ENCODE measurements at regions not wholly inside any gene's neighbourhood (a gene's known extent, or its start where the extent isn't known, plus 50 kb on each side); places are given as distances from the start of the nearest gene placed in this dataset.

GRCh38 chr11:11069841-11070835 is 212.3 kb upstream of the ZBED5 start:
- no peaks in the 10 kb centered on the region for H3K9me3 ChIP-seq (ENCODE audit: low read depth)
- no peaks in the 10 kb centered on the region for H3F3A ChIP-seq (ENCODE audit: insufficient read depth)
- 10% methylated on average over 9 of the region's 9 CpGs for WGBS, 2 experiments (ENCODE audit: low coverage in 1 of 2, low lambda C conversion rate in 2 of 2, missing lambda C conversion rate in 2 of 2)
- TF ChIP-seq EZH2phosphoT487 (IDR thresholded peaks at IDR 0.05; ENCODE audit: insufficient read depth, low read depth) = no peak
- TF ChIP-seq EZH2 (IDR thresholded peaks at IDR 0.05; ENCODE audit: insufficient read depth, poor library complexity, severe bottlenecking) = no peak
- no peak overlapping the region for H3K9ac ChIP-seq
- no peak overlapping the region for H3K4me2 ChIP-seq (ENCODE audit: unreplicated experiment)
- no peak overlapping the region for H3K27ac ChIP-seq
- DNase-seq = no peak
- no peaks in the 10 kb centered on the region for H3K4me1 ChIP-seq (ENCODE audit: insufficient read depth)
- in situ Hi-C loops (cut with MboI) = no loop called here
- no peaks in the 10 kb centered on the region for H3K36me3 ChIP-seq (ENCODE audit: low read depth)
- peaks cover 41% of the 10 kb centered on the region for H3K27me3 ChIP-seq (replicated peaks; ENCODE audit: insufficient read depth)
- H2AFZ ChIP-seq = no peak overlapping the region
- no peak overlapping the region for H3K4me3 ChIP-seq
- H4K20me1 ChIP-seq (ENCODE audit: insufficient read depth) = no peaks in the 10 kb centered on the region
- H3K79me2 ChIP-seq (ENCODE audit: insufficient read depth) = no peaks in the 10 kb centered on the region
- H3K9me2 ChIP-seq (ENCODE audit: insufficient read depth) = no peaks in the 10 kb centered on the region

- Histone ChIP-seq H3K27me3 (replicated peaks; ENCODE audit: insufficient read depth) (peaks cover 41% of the 10 kb centered on the region), H3K9ac (no peak overlapping the region), H3F3A (ENCODE audit: insufficient read depth) (no peaks in the 10 kb centered on the region), H3K4me3 (no peak overlapping the region), H4K20me1 (ENCODE audit: insufficient read depth) (no peaks in the 10 kb centered on the region), H3K9me2 (ENCODE audit: insufficient read depth) (no peaks in the 10 kb centered on the region), H2AFZ (no peak overlapping the region), H3K9me3 (ENCODE audit: low read depth) (no peaks in the 10 kb centered on the region), H3K4me1 (ENCODE audit: insufficient read depth) (no peaks in the 10 kb centered on the region), H3K79me2 (ENCODE audit: insufficient read depth) (no peaks in the 10 kb centered on the region), H3K4me2 (ENCODE audit: unreplicated experiment) (no peak overlapping the region), H3K36me3 (ENCODE audit: low read depth) (no peaks in the 10 kb centered on the region), H3K27ac (no peak overlapping the region)
- in situ Hi-C loops (cut with MboI) = no loop called here
- 42 to 44% methylated on average over 4 of the region's 4 CpGs for WGBS, 2 experiments (ENCODE audit: low coverage in 1 of 2, low lambda C conversion rate in 2 of 2, missing lambda C conversion rate in 2 of 2)
- TF ChIP-seq EZH2phosphoT487 (IDR thresholded peaks at IDR 0.05; ENCODE audit: insufficient read depth, low read depth) = no peak
- no peak for TF ChIP-seq EZH2 (IDR thresholded peaks at IDR 0.05; ENCODE audit: insufficient read depth, poor library complexity, severe bottlenecking)
- no peak for DNase-seq
Observed at GRCh38 chr11:11068113-11068512, 210.3 kb upstream of the ZBED5 start.

- TF ChIP-seq EZH2 (IDR thresholded peaks at IDR 0.05; ENCODE audit: insufficient read depth, poor library complexity, severe bottlenecking) = no peak
- TF ChIP-seq EZH2phosphoT487 (IDR thresholded peaks at IDR 0.05; ENCODE audit: insufficient read depth, low read depth) = no peak
- DNase-seq = no peak
- 56 to 62% methylated on average over 4 of the region's 4 CpGs for WGBS, 2 experiments (ENCODE audit: low coverage in 1 of 2, low lambda C conversion rate in 2 of 2, missing lambda C conversion rate in 2 of 2)
- H3K4me1 ChIP-seq (ENCODE audit: insufficient read depth) = no peaks in the 10 kb centered on the region
- no peaks in the 10 kb centered on the region for H4K20me1 ChIP-seq (ENCODE audit: insufficient read depth)
- H3K4me2 ChIP-seq (ENCODE audit: unreplicated experiment) = no peak overlapping the region
- H3K9ac ChIP-seq = no peak overlapping the region
- H3K27me3 ChIP-seq (replicated peaks; ENCODE audit: insufficient read depth) = peaks cover 40% of the 10 kb centered on the region
- no peaks in the 10 kb centered on the region for H3K9me2 ChIP-seq (ENCODE audit: insufficient read depth)
- H3K27ac ChIP-seq = no peak overlapping the region
- in situ Hi-C loops (cut with MboI) = no loop called here
- H3K36me3 ChIP-seq (ENCODE audit: low read depth) = no peaks in the 10 kb centered on the region
- no peak overlapping the region for H2AFZ ChIP-seq
- H3F3A ChIP-seq (ENCODE audit: insufficient read depth) = no peaks in the 10 kb centered on the region
- no peaks in the 10 kb centered on the region for H3K79me2 ChIP-seq (ENCODE audit: insufficient read depth)
- H3K4me3 ChIP-seq = no peak overlapping the region
- H3K9me3 ChIP-seq (ENCODE audit: low read depth) = no peaks in the 10 kb centered on the region
Observed at GRCh38 chr11:11065396-11065795, 207.5 kb upstream of the ZBED5 start.

- Histone ChIP-seq H3K36me3 (ENCODE audit: low read depth) (no peaks in the 10 kb centered on the region), H3K79me2 (ENCODE audit: insufficient read depth) (no peaks in the 10 kb centered on the region), H3K9ac (no peak overlapping the region), H3K27ac (no peak overlapping the region), H4K20me1 (ENCODE audit: insufficient read depth) (no peaks in the 10 kb centered on the region), H3K27me3 (replicated peaks; ENCODE audit: insufficient read depth) (peaks cover 26% of the 10 kb centered on the region), H2AFZ (no peak overlapping the region), H3K9me3 (ENCODE audit: low read depth) (no peaks in the 10 kb centered on the region), H3K4me3 (no peak overlapping the region), H3K4me1 (ENCODE audit: insufficient read depth) (no peaks in the 10 kb centered on the region), H3K4me2 (ENCODE audit: unreplicated experiment) (no peak overlapping the region), H3F3A (ENCODE audit: insufficient read depth) (no peaks in the 10 kb centered on the region), H3K9me2 (ENCODE audit: insufficient read depth) (no peaks in the 10 kb centered on the region)
- DNase-seq = peak; percentile 50
- in situ Hi-C loops (cut with MboI) = no loop called here
- 33 to 48% methylated on average over 2 of the region's 2 CpGs for WGBS, 2 experiments (ENCODE audit: low coverage in 1 of 2, low lambda C conversion rate in 2 of 2, missing lambda C conversion rate in 2 of 2)
- TF ChIP-seq EZH2phosphoT487 (IDR thresholded peaks at IDR 0.05; ENCODE audit: insufficient read depth, low read depth) = no peak
- no peak for TF ChIP-seq EZH2 (IDR thresholded peaks at IDR 0.05; ENCODE audit: insufficient read depth, poor library complexity, severe bottlenecking)
Observed at GRCh38 chr11:11057472-11057854, 199.6 kb upstream of the ZBED5 start.

Measured in GM23248 (cell line).